IMR-90 (cell line): ENCODE measurements at regions not wholly inside any gene's neighbourhood (a gene's known extent, or its start where the extent isn't known, plus 50 kb on each side); places are given as distances from the start of the nearest gene placed in this dataset.

Experiments
- ATAC-seq: fragments of 200-7000 bp; cut with Tn5 transposase; 2 replicates; pipeline ENCODE4 v1.9.1; 2020; ENCODE audit warnings: low read depth, mild to moderate bottlenecking, moderate library complexity
- BruUV-seq: library from RNA; stranded (reverse); fragments of 400-500 nt; replicated peaks from 2 replicates; lab custom pipeline; 2021; lab: Mats Ljungman, UMichigan
- CTCF ChIA-PET: fragments of 300-600 bp; formaldehyde crosslinking; extraction: SDS; loops from one replicate; lab custom pipeline; 2021; ENCODE audit warnings: antibody characterized with exemption; lab: Yijun Ruan, JAX
- POLR2A ChIA-PET: fragments of 300-600 bp; sonication (Branson Sonifier 250); formaldehyde crosslinking; loops from one replicate; lab custom pipeline; 2022; ENCODE audit warnings: antibody characterized with exemption; ENCODE audit not compliant: unreplicated experiment; lab: Charles Lee
- DNase-seq: peaks from one replicate; pipeline ENCODE4 v3.0.0; 2013
- H2AFZ ChIP-seq: replicated peaks from 2 replicates; pipeline ENCODE3; 2013; ENCODE audit warnings: low read length, mild to moderate bottlenecking; ENCODE audit not compliant: poor library complexity
- H2AK5ac ChIP-seq: 2 replicates; pipeline ENCODE4 v1.6.1; 2013; ENCODE audit warnings: low read depth, low read length, inconsistent platforms
- H2AK9ac ChIP-seq: replicated peaks from 2 replicates; pipeline ENCODE3; 2013; ENCODE audit warnings: mild to moderate bottlenecking, low read depth, low read length, moderate library complexity; ENCODE audit not compliant: poor library complexity
- H2BK120ac ChIP-seq: 2 replicates; pipeline ENCODE4 v1.6.1; 2013; ENCODE audit warnings: low read depth, low read length, inconsistent platforms
- H2BK15ac ChIP-seq: 3 replicates; pipeline ENCODE4 v1.6.1; 2013; ENCODE audit warnings: low read depth, low read length, inconsistent platforms
- H2BK20ac ChIP-seq: 2 replicates; pipeline ENCODE4 v1.6.1; 2013; ENCODE audit warnings: low read depth, mild to moderate bottlenecking, inconsistent platforms, low read length, moderate library complexity
- H2BK5ac ChIP-seq: 2 replicates; pipeline ENCODE4 v1.6.1; 2013; ENCODE audit warnings: mild to moderate bottlenecking, low read depth, low read length, inconsistent platforms; ENCODE audit not compliant: poor library complexity, severe bottlenecking
- H3K14ac ChIP-seq: replicated peaks from 2 replicates; pipeline ENCODE4 v1.6.1; 2013; ENCODE audit warnings: low read depth, low read length, inconsistent platforms
- H3K18ac ChIP-seq: 2 replicates; pipeline ENCODE4 v1.6.1; 2013; ENCODE audit warnings: low read depth, low read length, control low read depth
- H3K23ac ChIP-seq: 2 replicates; pipeline ENCODE4 v1.6.1; 2013; ENCODE audit warnings: low read depth, low read length, inconsistent platforms
- H3K27ac ChIP-seq: 2 replicates; pipeline ENCODE4 v1.5.1; 2013; ENCODE audit warnings: mild to moderate bottlenecking, control low read depth, low read length; ENCODE audit not compliant: insufficient read depth
- H3K27me3 ChIP-seq: 2 replicates; pipeline ENCODE4 v1.6.1; 2013; ENCODE audit warnings: low read length; ENCODE audit not compliant: control insufficient read depth, insufficient read depth
- H3K36me3 ChIP-seq: 2 replicates; pipeline ENCODE4 v1.6.1; 2013; ENCODE audit warnings: low read length, mixed read lengths; ENCODE audit not compliant: control insufficient read depth, insufficient read depth
- H3K4ac ChIP-seq: 2 replicates; pipeline ENCODE4 v1.6.1; 2013; ENCODE audit warnings: low read depth, low read length, inconsistent platforms
- H3K4me1 ChIP-seq: 2 replicates; pipeline ENCODE4 v1.6.1; 2013; ENCODE audit warnings: low read length, mixed read lengths; ENCODE audit not compliant: control insufficient read depth, insufficient read depth
- H3K4me2 ChIP-seq: 2 replicates; pipeline ENCODE4 v1.6.1; 2013; ENCODE audit warnings: low read depth, mild to moderate bottlenecking, control low read depth, low read length, moderate library complexity
- H3K4me3 ChIP-seq: 2 replicates; pipeline ENCODE4 v1.5.1; 2013; ENCODE audit warnings: low read depth, mild to moderate bottlenecking, control low read depth, low read length, moderate library complexity; ENCODE audit not compliant: insufficient read depth
- H3K56ac ChIP-seq: 2 replicates; pipeline ENCODE4 v1.6.1; 2013; ENCODE audit warnings: low read length, inconsistent platforms; ENCODE audit not compliant: insufficient read depth; ENCODE audit errors: extremely low read depth
- H3K79me1 ChIP-seq, 2 experiments: 2 replicates each; pipeline ENCODE4 v1.6.1; 2013; ENCODE audit warnings: low read length in 2 of 2, inconsistent platforms in 1 of 2, low read depth in 1 of 2
- H3K9ac ChIP-seq: 2 replicates; pipeline ENCODE4 v1.6.1; 2013; ENCODE audit warnings: low read depth, low read length, control low read depth
- H3K9me1 ChIP-seq: 2 replicates; pipeline ENCODE4 v1.6.1; 2013; ENCODE audit warnings: low read length, inconsistent platforms; ENCODE audit not compliant: insufficient read depth
- H3K9me3 ChIP-seq: 2 replicates; pipeline ENCODE4 v1.6.1; 2013; ENCODE audit warnings: low read length; ENCODE audit not compliant: control insufficient read depth, insufficient read depth
- H4K20me1 ChIP-seq: 2 replicates; pipeline ENCODE4 v1.6.1; 2013; ENCODE audit warnings: low read length, inconsistent platforms; ENCODE audit not compliant: insufficient read depth
- H4K5ac ChIP-seq: 2 replicates; pipeline ENCODE4 v1.6.1; 2013; ENCODE audit warnings: mild to moderate bottlenecking, low read depth, low read length, control low read depth
- H4K8ac ChIP-seq, 2 experiments: 2 replicates each; pipeline ENCODE4 v1.6.1; 2013; ENCODE audit warnings: low read depth in 2 of 2, low read length in 2 of 2, control low read depth in 1 of 2, inconsistent platforms in 1 of 2
- H4K91ac ChIP-seq: 2 replicates; pipeline ENCODE4 v1.6.1; 2013; ENCODE audit warnings: low read depth, low read length, inconsistent platforms; ENCODE audit not compliant: insufficient read depth
- BHLHE40 ChIP-seq: fragments of 150-350 bp; IDR thresholded peaks from 2 replicates; pipeline ENCODE4 v1.6.1; 2016; ENCODE audit warnings: mild to moderate bottlenecking, low read depth, low read length
- CEBPB ChIP-seq: IDR thresholded peaks from 2 replicates; pipeline ENCODE4 v1.6.1; 2012; ENCODE audit warnings: low read depth, low read length, improper control_type of control experiment
- CHD1 ChIP-seq: IDR thresholded peaks from 2 replicates; pipeline ENCODE4 v1.6.1; 2012; ENCODE audit warnings: low read depth, low read length, improper control_type of control experiment
- FOS ChIP-seq: fragments of 150-350 bp; IDR thresholded peaks from 2 replicates; pipeline ENCODE4 v1.6.1; 2016; ENCODE audit warnings: low read depth, low read length
- MAFK ChIP-seq: IDR thresholded peaks from 2 replicates; pipeline ENCODE4 v1.6.1; 2012; ENCODE audit warnings: low read depth, low read length, improper control_type of control experiment
- MAZ ChIP-seq: IDR thresholded peaks from 2 replicates; pipeline ENCODE4 v1.6.1; 2012; ENCODE audit warnings: low read depth, mild to moderate bottlenecking, low read length, improper control_type of control experiment, moderate library complexity, borderline replicate concordance
- MXI1 ChIP-seq: IDR thresholded peaks from 2 replicates; pipeline ENCODE4 v1.6.1; 2012; ENCODE audit warnings: low read depth, mild to moderate bottlenecking, low read length, moderate library complexity, borderline replicate concordance
- NFE2L2 ChIP-seq: fragments of 150-350 bp; IDR thresholded peaks from 2 replicates; pipeline ENCODE4 v1.6.1; 2016; ENCODE audit warnings: low read depth, mild to moderate bottlenecking, low read length
- POLR2A ChIP-seq: IDR thresholded peaks from 2 replicates; pipeline ENCODE4 v1.6.1; 2012; ENCODE audit warnings: mild to moderate bottlenecking, low read depth, low read length
- RAD21 ChIP-seq: IDR thresholded peaks from 2 replicates; pipeline ENCODE4 v1.6.1; 2012; ENCODE audit warnings: low read length, improper control_type of control experiment
- RCOR1 ChIP-seq: IDR thresholded peaks from 2 replicates; pipeline ENCODE4 v1.6.1; 2012; ENCODE audit warnings: mild to moderate bottlenecking, low read length, improper control_type of control experiment; ENCODE audit not compliant: insufficient replicate concordance
- RFX5 ChIP-seq: IDR thresholded peaks from 2 replicates; pipeline ENCODE4 v1.8.0; 2012; ENCODE audit warnings: low read depth, mild to moderate bottlenecking, low read length, moderate library complexity
- SMC3 ChIP-seq: fragments of 150-350 bp; IDR thresholded peaks from 2 replicates; pipeline ENCODE4 v1.6.1; 2016; ENCODE audit warnings: low read depth, mild to moderate bottlenecking, antibody characterized with exemption, low read length, moderate library complexity
- WGBS, 2 experiments: methylation state at CpG; one replicate each; pipeline versions ENCODE4 v1.1.5 to v1.1.7; 2013; ENCODE audit warnings: missing lambda C conversion rate in 2 of 2; ENCODE audit not compliant: insufficient read length in 1 of 2; ENCODE audit errors: extremely low coverage in 2 of 2; 5-methylcytosine and 5-hydroxymethylcytosine counted together
- dilution Hi-C: fragments of 300-500 bp; cut with HindIII; formaldehyde crosslinking; loops from one replicate; pipeline ENCODE4 v1.14.3; 2018; ENCODE audit warnings: low sequenced_read_pairs; ENCODE audit not compliant: unreplicated experiment
- in situ Hi-C: fragments of 300-500 bp; cut with MboI; formaldehyde crosslinking; loops from 3 replicates; pipeline ENCODE4 v1.14.3; 2019; ENCODE audit warnings: low sequenced_read_pairs, inconsistent platforms, mixed read lengths
- intact Hi-C: fragments of 100-400 bp; cut with micrococcal nuclease; formaldehyde crosslinking; loops from 2 replicates; pipeline ENCODE4 v1.10.0; 2022
- TF ChIP-seq, protein P1 (sequence below): fragments of 150-350 bp; IDR thresholded peaks from 2 replicates; pipeline ENCODE4 v1.6.1; 2016; ENCODE audit warnings: low read depth, mild to moderate bottlenecking, low read length, moderate library complexity, borderline replicate concordance
- TF ChIP-seq, protein P2 (sequence below): fragments of 150-350 bp; IDR thresholded peaks from 2 replicates; pipeline ENCODE4 v1.6.1; 2017; ENCODE audit warnings: mild to moderate bottlenecking, antibody characterized with exemption, low read length, low read depth
- TF ChIP-seq, protein P3 (sequence below): conservative IDR thresholded peaks from 2 replicates; pipeline ENCODE4 v1.5.1; 2012; ENCODE audit warnings: mild to moderate bottlenecking, low read depth, low read length, improper control_type of control experiment

DNA sequence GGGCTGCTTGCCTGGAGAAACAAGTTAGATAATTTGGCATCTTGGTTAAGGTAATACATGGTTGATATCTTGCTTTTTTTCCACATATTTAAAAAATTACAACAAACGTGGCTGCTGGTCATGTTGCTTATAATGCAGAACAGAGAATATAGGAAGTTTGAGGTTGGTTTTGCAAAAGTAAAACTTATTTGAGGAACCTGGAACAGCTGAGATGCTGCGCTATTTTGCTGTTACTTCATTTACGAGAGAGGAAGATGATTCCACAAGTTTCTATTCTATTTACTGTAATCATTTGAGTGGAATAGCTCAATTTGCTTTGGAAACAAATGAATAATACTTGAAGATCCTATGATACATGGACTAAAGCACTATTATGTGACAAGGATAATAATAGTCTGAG, 118.9 kb downstream of the TMA16 start:
- no peak overlapping the region for H3K9ac ChIP-seq
- TF ChIP-seq, protein P1, sequence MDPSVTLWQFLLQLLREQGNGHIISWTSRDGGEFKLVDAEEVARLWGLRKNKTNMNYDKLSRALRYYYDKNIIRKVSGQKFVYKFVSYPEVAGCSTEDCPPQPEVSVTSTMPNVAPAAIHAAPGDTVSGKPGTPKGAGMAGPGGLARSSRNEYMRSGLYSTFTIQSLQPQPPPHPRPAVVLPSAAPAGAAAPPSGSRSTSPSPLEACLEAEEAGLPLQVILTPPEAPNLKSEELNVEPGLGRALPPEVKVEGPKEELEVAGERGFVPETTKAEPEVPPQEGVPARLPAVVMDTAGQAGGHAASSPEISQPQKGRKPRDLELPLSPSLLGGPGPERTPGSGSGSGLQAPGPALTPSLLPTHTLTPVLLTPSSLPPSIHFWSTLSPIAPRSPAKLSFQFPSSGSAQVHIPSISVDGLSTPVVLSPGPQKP, result no peak
- TF ChIP-seq BHLHE40, result no peak
- no peak for TF ChIP-seq CEBPB
- no peak for TF ChIP-seq NFE2L2
- TF ChIP-seq MAZ, result no peak
- TF ChIP-seq POLR2A, result no peak
- TF ChIP-seq MAFK, result no peak
- TF ChIP-seq, protein P2, sequence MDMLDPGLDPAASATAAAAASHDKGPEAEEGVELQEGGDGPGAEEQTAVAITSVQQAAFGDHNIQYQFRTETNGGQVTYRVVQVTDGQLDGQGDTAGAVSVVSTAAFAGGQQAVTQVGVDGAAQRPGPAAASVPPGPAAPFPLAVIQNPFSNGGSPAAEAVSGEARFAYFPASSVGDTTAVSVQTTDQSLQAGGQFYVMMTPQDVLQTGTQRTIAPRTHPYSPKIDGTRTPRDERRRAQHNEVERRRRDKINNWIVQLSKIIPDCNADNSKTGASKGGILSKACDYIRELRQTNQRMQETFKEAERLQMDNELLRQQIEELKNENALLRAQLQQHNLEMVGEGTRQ, result no peak
- TF ChIP-seq, protein P3, sequence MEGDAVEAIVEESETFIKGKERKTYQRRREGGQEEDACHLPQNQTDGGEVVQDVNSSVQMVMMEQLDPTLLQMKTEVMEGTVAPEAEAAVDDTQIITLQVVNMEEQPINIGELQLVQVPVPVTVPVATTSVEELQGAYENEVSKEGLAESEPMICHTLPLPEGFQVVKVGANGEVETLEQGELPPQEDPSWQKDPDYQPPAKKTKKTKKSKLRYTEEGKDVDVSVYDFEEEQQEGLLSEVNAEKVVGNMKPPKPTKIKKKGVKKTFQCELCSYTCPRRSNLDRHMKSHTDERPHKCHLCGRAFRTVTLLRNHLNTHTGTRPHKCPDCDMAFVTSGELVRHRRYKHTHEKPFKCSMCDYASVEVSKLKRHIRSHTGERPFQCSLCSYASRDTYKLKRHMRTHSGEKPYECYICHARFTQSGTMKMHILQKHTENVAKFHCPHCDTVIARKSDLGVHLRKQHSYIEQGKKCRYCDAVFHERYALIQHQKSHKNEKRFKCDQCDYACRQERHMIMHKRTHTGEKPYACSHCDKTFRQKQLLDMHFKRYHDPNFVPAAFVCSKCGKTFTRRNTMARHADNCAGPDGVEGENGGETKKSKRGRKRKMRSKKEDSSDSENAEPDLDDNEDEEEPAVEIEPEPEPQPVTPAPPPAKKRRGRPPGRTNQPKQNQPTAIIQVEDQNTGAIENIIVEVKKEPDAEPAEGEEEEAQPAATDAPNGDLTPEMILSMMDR, result no peak
- no peak for TF ChIP-seq CHD1
- no peak for TF ChIP-seq RCOR1
- no peak for TF ChIP-seq RFX5
- no peak for TF ChIP-seq RAD21
- no peak for TF ChIP-seq FOS
- TF ChIP-seq MXI1, result no peak
- TF ChIP-seq SMC3, result no peak
- no peak overlapping the region for H2BK120ac ChIP-seq
- no peak overlapping the region for H4K5ac ChIP-seq
- no peaks in the 10 kb centered on the region for H3K9me1 ChIP-seq
- H3K36me3 ChIP-seq, result no peaks in the 10 kb centered on the region
- no peak overlapping the region for H3K18ac ChIP-seq
- H2AK9ac ChIP-seq, result no peak overlapping the region
- H4K8ac ChIP-seq, result no peak overlapping the region
- no peak overlapping the region for H3K14ac ChIP-seq
- BruUV-seq, result no TSS peak
- H3K4ac ChIP-seq, result no peak overlapping the region
- H3K4me1 ChIP-seq, result no peaks in the 10 kb centered on the region
- H2AFZ ChIP-seq, result no peak overlapping the region
- H2AK5ac ChIP-seq, result no peak overlapping the region
- no CpG with 5 or more reads among the region's 3 CpGs for WGBS, 2 experiments
- H4K91ac ChIP-seq, result no peak overlapping the region
- intact Hi-C loops (no loop called here), in situ Hi-C loops (no loop called here), dilution Hi-C loops (no loop called here)
- no peak overlapping the region for H2BK20ac ChIP-seq
- H3K9me3 ChIP-seq, result no peaks in the 10 kb centered on the region
- no peak overlapping the region for H3K56ac ChIP-seq
- ChIA-PET POLR2A (no interaction called here), CTCF (no interaction called here)
- H3K23ac ChIP-seq, result no peak overlapping the region
- ATAC-seq (no peak), DNase-seq (no peak)
- no peak overlapping the region for H2BK5ac ChIP-seq
- H3K4me2 ChIP-seq, result no peak overlapping the region
- no peak overlapping the region for H2BK15ac ChIP-seq
- H3K79me1 ChIP-seq, result no peaks in the 10 kb centered on the region
- no peak overlapping the region for H3K27ac ChIP-seq
- no peak overlapping the region for H3K4me3 ChIP-seq
- H3K27me3 ChIP-seq, result no peaks in the 10 kb centered on the region
- H4K20me1 ChIP-seq, result no peaks in the 10 kb centered on the region
